Osteocyte (in vitro differentiated cells): ENCODE measurements at regions not wholly inside any gene's neighbourhood (a gene's known extent, or its start where the extent isn't known, plus 50 kb on each side); places are given as distances from the start of the nearest gene placed in this dataset.

ENCODE experiments used
- DNase-seq: peaks from one replicate; pipeline ENCODE4 v3.0.0; 2021; ENCODE audit warnings: mixed read lengths; ENCODE audit not compliant: unreplicated experiment; ENCODE audit errors: extremely low spot score
- H3K27ac Mint-ChIP-seq: one replicate; pipeline ENCODE4 v1.8.0; 2021; ENCODE audit warnings: mild to moderate bottlenecking, mixed read lengths; ENCODE audit not compliant: unreplicated experiment
- H3K27me3 Mint-ChIP-seq: one replicate; pipeline ENCODE4 v1.8.0; 2021; ENCODE audit warnings: mixed read lengths; ENCODE audit not compliant: unreplicated experiment
- H3K36me3 Mint-ChIP-seq: one replicate; pipeline ENCODE4 v1.8.0; 2021; ENCODE audit warnings: mixed read lengths; ENCODE audit not compliant: unreplicated experiment
- H3K4me1 Mint-ChIP-seq: one replicate; pipeline ENCODE4 v1.8.0; 2021; ENCODE audit warnings: mixed read lengths; ENCODE audit not compliant: unreplicated experiment
- H3K4me3 Mint-ChIP-seq: one replicate; pipeline ENCODE4 v1.8.0; 2021; ENCODE audit warnings: mild to moderate bottlenecking, moderate library complexity, mixed read lengths; ENCODE audit not compliant: unreplicated experiment
- H3K9me3 Mint-ChIP-seq: one replicate; pipeline ENCODE4 v1.8.0; 2021; ENCODE audit warnings: mixed read lengths; ENCODE audit not compliant: unreplicated experiment
- CTCF ChIP-seq: fragments of 200-600 bp; sonication (generic); IDR thresholded peaks from 2 replicates; pipeline ENCODE4 v1.5.0; 2021; ENCODE audit warnings: antibody characterized with exemption, mild to moderate bottlenecking, moderate library complexity

DNA sequence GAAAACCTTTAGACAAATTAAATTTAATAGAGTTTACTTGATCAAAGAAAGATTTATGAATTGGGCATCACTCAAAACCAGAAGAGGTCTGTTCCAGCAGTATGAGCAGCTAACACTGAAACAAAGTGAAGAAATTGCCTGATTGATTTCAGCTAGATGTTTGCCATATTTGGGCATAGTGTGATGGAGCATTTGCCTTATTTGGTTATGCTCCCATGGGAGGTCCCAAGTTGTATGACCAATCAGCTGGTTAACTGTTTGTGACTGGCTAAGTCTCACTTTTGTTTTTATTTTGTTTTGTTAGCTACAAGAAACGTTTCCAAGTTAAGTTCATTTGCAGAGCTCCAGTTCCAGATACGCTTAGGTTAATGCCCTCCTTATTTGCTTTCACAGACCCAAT, 53.3 kb upstream of the LMNB1 start:
- no peak for TF ChIP-seq CTCF
- Mint-ChIP-seq H3K4me3 (no peak overlapping the region), H3K27me3 (peaks cover 4% of the 10 kb centered on the region), H3K4me1 (no peaks in the 10 kb centered on the region), H3K36me3 (no peaks in the 10 kb centered on the region), H3K27ac (no peak overlapping the region), H3K9me3 (no peaks in the 10 kb centered on the region)
- DNase-seq: no peak
